OCI-LY7 (cell line): ENCODE measurements at regions not wholly inside any gene's neighbourhood (a gene's known extent, or its start where the extent isn't known, plus 50 kb on each side); places are given as distances from the start of the nearest gene placed in this dataset.

ENCODE experiments used
- BruUV-seq: library from RNA; stranded (reverse); fragments of 400-500 nt; replicated peaks from 2 replicates; lab custom pipeline; 2021; lab: Mats Ljungman, UMichigan
- CTCF ChIA-PET: fragments of 300-600 bp; sonication (Branson Sonifier 250); formaldehyde crosslinking; loops from one replicate; lab custom pipeline; 2022; ENCODE audit warnings: antibody characterized with exemption; ENCODE audit not compliant: unreplicated experiment; lab: Charles Lee
- POLR2A ChIA-PET: fragments of 300-600 bp; sonication (Branson Sonifier 250); formaldehyde crosslinking; loops from one replicate; lab custom pipeline; 2022; ENCODE audit warnings: antibody characterized with exemption; lab: Charles Lee
- DNase-seq: peaks from one replicate; pipeline ENCODE4 v3.0.0-alpha.2; 2015; ENCODE audit warnings: low spot score
- H2AFZ ChIP-seq: fragments of 200-600 bp; sonication (generic), shearing (Covaris generic); 2 replicates; pipeline ENCODE4 v1.6.1; 2014; ENCODE audit warnings: mild to moderate bottlenecking, antibody characterized with exemption, low read length, moderate library complexity
- H3K27ac ChIP-seq: fragments of 200-600 bp; sonication (generic); 2 replicates; pipeline ENCODE4 v1.5.1; 2014; ENCODE audit warnings: mixed run types, low read depth, mild to moderate bottlenecking, moderate library complexity, low read length, inconsistent platforms; ENCODE audit not compliant: poor library complexity, severe bottlenecking
- H3K36me3 ChIP-seq: fragments of 200-600 bp; sonication (generic); 2 replicates; pipeline ENCODE4 v1.6.1; 2014; ENCODE audit warnings: mild to moderate bottlenecking, antibody characterized with exemption, low read length, moderate library complexity, mixed read lengths; ENCODE audit not compliant: insufficient read depth
- H3K4me1 ChIP-seq: fragments of 200-600 bp; sonication (generic); 2 replicates; pipeline ENCODE4 v1.5.1; 2014; ENCODE audit warnings: mild to moderate bottlenecking, low read length; ENCODE audit not compliant: insufficient read depth, poor library complexity, severe bottlenecking
- H3K4me2 ChIP-seq: fragments of 200-600 bp; sonication (generic); 2 replicates; pipeline ENCODE4 v1.6.1; 2014; ENCODE audit warnings: mild to moderate bottlenecking, low read length
- H3K4me3 ChIP-seq: fragments of 200-600 bp; sonication (generic); 2 replicates; pipeline ENCODE4 v1.5.1; 2014; ENCODE audit warnings: mild to moderate bottlenecking, low read depth, low read length; ENCODE audit not compliant: poor library complexity, severe bottlenecking
- H3K79me2 ChIP-seq: fragments of 200-600 bp; sonication (generic); 2 replicates; pipeline ENCODE4 v1.6.1; 2016; ENCODE audit warnings: low read depth, mild to moderate bottlenecking, low read length, moderate library complexity, mixed read lengths; ENCODE audit not compliant: insufficient read depth
- H3K9me2 ChIP-seq: fragments of 200-600 bp; sonication (generic); 2 replicates; pipeline ENCODE4 v1.6.1; 2016; ENCODE audit warnings: mild to moderate bottlenecking, low read length, mixed read lengths; ENCODE audit not compliant: insufficient read depth
- H3K9me3 ChIP-seq: fragments of 200-600 bp; sonication (generic); 2 replicates; pipeline ENCODE4 v1.6.1; 2014; ENCODE audit warnings: mild to moderate bottlenecking, mixed run types, low read length, mixed read lengths
- H4K20me1 ChIP-seq: fragments of 200-600 bp; sonication (generic); 2 replicates; pipeline ENCODE4 v1.6.1; 2014; ENCODE audit warnings: mild to moderate bottlenecking, antibody characterized with exemption, low read length, moderate library complexity, mixed read lengths; ENCODE audit not compliant: insufficient read depth
- CTCF ChIP-seq: fragments of 200-600 bp; sonication (generic); conservative IDR thresholded peaks from 2 replicates; pipeline ENCODE4 v1.5.1; 2014; ENCODE audit warnings: mild to moderate bottlenecking, antibody characterized with exemption, low read length, moderate library complexity, mixed read lengths
- EZH2phosphoT487 ChIP-seq: fragments of 200-600 bp; sonication (generic); IDR thresholded peaks from 2 replicates; pipeline ENCODE4 v1.6.1; 2018; ENCODE audit warnings: low read depth, borderline replicate concordance, mild to moderate bottlenecking, mixed run types, antibody characterized with exemption, low read length, moderate library complexity, mixed read lengths
- intact Hi-C: fragments of 100-400 bp; cut with micrococcal nuclease; formaldehyde crosslinking; loops from one replicate; pipeline ENCODE4 v1.10.0; 2022; ENCODE audit not compliant: unreplicated experiment

- no TSS peak for BruUV-seq
- Histone ChIP-seq H3K9me2 (no peaks in the 10 kb centered on the region), H3K4me2 (no peak overlapping the region), H3K79me2 (no peaks in the 10 kb centered on the region), H3K9me3 (no peaks in the 10 kb centered on the region), H3K4me3 (no peak overlapping the region), H4K20me1 (no peaks in the 10 kb centered on the region), H3K4me1 (no peaks in the 10 kb centered on the region), H3K27ac (no peak overlapping the region), H3K36me3 (no peaks in the 10 kb centered on the region), H2AFZ (no peak overlapping the region)
- intact Hi-C loops, result no loop called here
- DNase-seq, result no peak
- no peak for TF ChIP-seq EZH2phosphoT487
- TF ChIP-seq CTCF, result no peak
- POLR2A ChIA-PET, result no interaction called here
- CTCF ChIA-PET, result interaction anchor here (1.0 kb wide), 1 partner anchor 90 kb away, joined by 3 read pairs; no protein-coding TSS in a partner anchor
Measured at GRCh38 chr17:79395545-79395944, 215.3 kb downstream of the RBFOX3 start.

- Histone ChIP-seq H3K4me2 (no peak overlapping the region), H3K9me2 (no peaks in the 10 kb centered on the region), H3K4me3 (no peak overlapping the region), H4K20me1 (no peaks in the 10 kb centered on the region), H3K36me3 (no peaks in the 10 kb centered on the region), H3K79me2 (no peaks in the 10 kb centered on the region), H2AFZ (no peak overlapping the region), H3K4me1 (no peaks in the 10 kb centered on the region), H3K27ac (no peak overlapping the region), H3K9me3 (no peaks in the 10 kb centered on the region)
- TF ChIP-seq EZH2phosphoT487, result no peak
- TF ChIP-seq CTCF, result no peak
- POLR2A ChIA-PET, result no interaction called here
- intact Hi-C loops, result no loop called here
- no peak for DNase-seq
- CTCF ChIA-PET, result no interaction called here
- no TSS peak for BruUV-seq
Measured at GRCh38 chr17:79395066-79395465, 215.8 kb downstream of the RBFOX3 start.

DNA sequence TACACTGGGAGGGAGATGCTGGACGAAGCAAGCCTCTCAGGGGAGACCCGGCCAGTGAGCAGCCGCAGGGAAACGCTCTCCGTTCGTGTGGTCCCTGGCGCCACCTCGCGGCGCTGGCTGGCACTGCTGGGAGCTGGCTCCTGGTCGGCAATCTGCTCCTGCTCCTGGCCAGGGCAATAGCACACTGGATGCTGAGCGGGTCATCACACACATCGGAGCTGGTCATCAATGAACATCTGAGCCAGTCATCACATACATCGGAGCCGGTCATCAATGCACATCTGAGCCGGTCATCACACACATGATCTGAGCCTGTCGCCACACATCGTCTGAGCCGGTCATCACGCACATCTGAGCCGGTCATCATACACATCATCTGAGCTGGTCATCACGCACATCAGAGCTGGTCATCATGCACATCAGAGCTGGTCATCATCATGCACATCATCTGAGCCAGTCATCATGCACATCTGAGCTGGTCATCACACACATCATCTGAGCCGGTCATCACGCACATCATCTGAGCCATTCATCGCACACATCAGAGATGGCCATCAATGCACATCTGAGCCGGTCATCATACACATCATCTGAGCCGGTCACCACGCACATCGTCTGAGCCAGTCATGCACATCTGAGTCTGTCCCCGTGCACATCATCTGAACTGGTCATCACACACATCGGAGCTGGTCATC is 217.3 kb downstream of the RBFOX3 start:
- intact Hi-C loops, result loop anchor here (1.0 kb wide), 1 partner anchor 306 kb away; no protein-coding TSS in a partner anchor
- no TSS peak for BruUV-seq

More for the DNA sequence above, 217.3 kb downstream of the RBFOX3 start:
- DNase-seq, result peak; percentile 73
- Histone ChIP-seq H3K9me3 (no peaks in the 10 kb centered on the region), H3K36me3 (no peaks in the 10 kb centered on the region), H4K20me1 (no peaks in the 10 kb centered on the region), H3K4me3 (no peak overlapping the region), H3K4me2 (no peak overlapping the region), H2AFZ (no peak overlapping the region), H3K9me2 (no peaks in the 10 kb centered on the region), H3K79me2 (no peaks in the 10 kb centered on the region), H3K4me1 (no peaks in the 10 kb centered on the region), H3K27ac (no peak overlapping the region)
- POLR2A ChIA-PET, result no interaction called here
- TF ChIP-seq CTCF (peak; percentile 99), EZH2phosphoT487 (no peak)
- CTCF ChIA-PET, result interaction anchor here (0.6 to 1.3 kb wide), 6 partner anchors 9 to 304 kb away, joined by 3 to 4 read pairs (median 4); no protein-coding TSS in a partner anchor
